GM12892 (cell line): ENCODE measurements at regions not wholly inside any gene's neighbourhood (a gene's known extent, or its start where the extent isn't known, plus 50 kb on each side); places are given as distances from the start of the nearest gene placed in this dataset.

Source experiments
- POLR2A ChIP-seq: IDR thresholded peaks from 2 replicates; pipeline ENCODE4 v1.6.1; 2011; ENCODE audit warnings: low read depth, low read length, control low read depth
- POLR2AphosphoS5 ChIP-seq: IDR thresholded peaks from 2 replicates; pipeline ENCODE4 v1.6.1; 2011; ENCODE audit warnings: low read depth, low read length, control low read depth
- TAF1 ChIP-seq: IDR thresholded peaks from 2 replicates; pipeline ENCODE4 v1.6.1; 2011; ENCODE audit warnings: low read depth, mild to moderate bottlenecking, control low read depth, low read length, borderline replicate concordance

DNA sequence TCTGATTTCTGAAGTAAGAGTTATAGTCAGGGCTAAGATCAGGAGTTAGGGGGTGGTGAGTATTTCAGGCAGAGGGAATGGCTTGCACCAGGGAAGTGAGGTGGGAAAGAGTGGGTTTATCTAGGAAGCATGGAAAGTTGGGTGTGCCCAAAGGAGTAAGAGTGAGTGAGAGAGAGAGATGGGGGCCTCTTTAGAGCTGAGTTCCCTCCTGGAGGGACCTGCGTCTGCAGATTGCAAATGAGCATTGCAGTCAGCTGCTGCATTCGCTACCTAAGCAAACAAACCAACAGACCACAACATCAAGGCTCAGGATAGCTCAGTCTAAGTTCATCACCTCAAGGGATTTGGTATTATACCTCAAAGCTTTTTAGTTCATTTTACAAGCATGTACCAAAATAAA lies 405.8 kb downstream of the FGF9 start:
- TF ChIP-seq POLR2AphosphoS5: no peak
- TF ChIP-seq POLR2A: no peak
- no peak for TF ChIP-seq TAF1
